Peyer's patch (tissue), 4 donors: ENCODE measurements at regions not wholly inside any gene's neighbourhood (a gene's known extent, or its start where the extent isn't known, plus 50 kb on each side); places are given as distances from the start of the nearest gene placed in this dataset.

ENCODE experiments used
- POLR2A ChIP-seq, 2 donors: fragments of 450-650 bp; IDR thresholded peaks; one replicate each; pipeline ENCODE4 v1.5.1; 2017; ENCODE audit warnings: antibody characterized with exemption in 2 of 2, mild to moderate bottlenecking in 2 of 2, moderate library complexity in 2 of 2
- TF ChIP-seq, protein P1 (sequence below), 6 experiments: fragments of 450-650 bp in 4 of 6; fragments of 200-600 bp in 2 of 6; sonication (generic) in 1 of 6; IDR thresholded peaks; one replicate each; pipeline ENCODE4 v1.5.1; 2017 to 2019; ENCODE audit warnings: antibody characterized with exemption in 6 of 6, mild to moderate bottlenecking in 3 of 6, moderate library complexity in 1 of 6

GRCh38 chrX:11968991-11969390, 169.3 kb upstream of the FRMPD4 start:
- TF ChIP-seq, protein P1, sequence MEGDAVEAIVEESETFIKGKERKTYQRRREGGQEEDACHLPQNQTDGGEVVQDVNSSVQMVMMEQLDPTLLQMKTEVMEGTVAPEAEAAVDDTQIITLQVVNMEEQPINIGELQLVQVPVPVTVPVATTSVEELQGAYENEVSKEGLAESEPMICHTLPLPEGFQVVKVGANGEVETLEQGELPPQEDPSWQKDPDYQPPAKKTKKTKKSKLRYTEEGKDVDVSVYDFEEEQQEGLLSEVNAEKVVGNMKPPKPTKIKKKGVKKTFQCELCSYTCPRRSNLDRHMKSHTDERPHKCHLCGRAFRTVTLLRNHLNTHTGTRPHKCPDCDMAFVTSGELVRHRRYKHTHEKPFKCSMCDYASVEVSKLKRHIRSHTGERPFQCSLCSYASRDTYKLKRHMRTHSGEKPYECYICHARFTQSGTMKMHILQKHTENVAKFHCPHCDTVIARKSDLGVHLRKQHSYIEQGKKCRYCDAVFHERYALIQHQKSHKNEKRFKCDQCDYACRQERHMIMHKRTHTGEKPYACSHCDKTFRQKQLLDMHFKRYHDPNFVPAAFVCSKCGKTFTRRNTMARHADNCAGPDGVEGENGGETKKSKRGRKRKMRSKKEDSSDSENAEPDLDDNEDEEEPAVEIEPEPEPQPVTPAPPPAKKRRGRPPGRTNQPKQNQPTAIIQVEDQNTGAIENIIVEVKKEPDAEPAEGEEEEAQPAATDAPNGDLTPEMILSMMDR (IDR thresholded peaks at IDR 0.05): no peak
- no peak for TF ChIP-seq POLR2A (IDR thresholded peaks at IDR 0.05)
